ENCODE measurements at regions not wholly inside any gene's neighbourhood (a gene's known extent, or its start where the extent isn't known, plus 50 kb on each side); places are given as distances from the start of the nearest gene placed in this dataset.

DNA sequence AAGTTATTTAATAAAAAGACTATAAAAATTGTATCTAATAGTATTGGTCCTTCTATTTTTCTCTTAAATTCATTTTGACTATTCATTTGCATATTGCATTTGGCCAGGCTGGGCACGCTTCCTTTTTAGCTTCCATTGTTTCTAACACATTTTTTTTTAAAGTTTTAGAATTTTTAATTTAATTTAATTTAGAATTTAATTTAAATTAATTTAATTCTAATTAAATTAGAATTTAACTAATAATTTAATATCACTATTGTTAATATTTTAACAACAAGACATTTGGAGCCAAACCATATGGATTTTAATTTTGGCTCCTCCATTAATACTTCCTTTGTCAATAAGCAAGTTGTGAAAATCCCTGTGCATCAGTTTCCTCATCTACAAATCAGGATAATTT lies 856.9 kb upstream of the SEL1L start:
- no peak for DNase-seq

DNA sequence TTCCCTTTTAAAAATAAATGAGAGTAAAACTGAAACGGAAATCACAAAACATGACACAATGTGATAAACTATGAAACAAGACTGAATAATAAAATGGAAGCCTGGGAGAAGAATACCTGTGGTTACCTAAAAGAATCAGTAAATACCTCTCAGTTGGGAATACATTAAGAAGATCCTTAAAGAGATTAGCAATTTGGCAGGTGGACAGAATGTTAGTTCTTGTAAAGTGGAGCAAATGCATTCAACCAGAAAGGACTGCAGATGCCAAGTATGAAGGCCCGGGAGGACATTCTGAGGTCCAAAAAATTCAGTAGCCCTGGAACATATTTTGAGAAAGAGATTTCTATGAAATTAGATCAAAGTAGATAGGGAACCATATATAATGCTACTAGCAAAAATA lies 861.3 kb upstream of the SEL1L start:
- DNase-seq = peak; percentile 31

DNA sequence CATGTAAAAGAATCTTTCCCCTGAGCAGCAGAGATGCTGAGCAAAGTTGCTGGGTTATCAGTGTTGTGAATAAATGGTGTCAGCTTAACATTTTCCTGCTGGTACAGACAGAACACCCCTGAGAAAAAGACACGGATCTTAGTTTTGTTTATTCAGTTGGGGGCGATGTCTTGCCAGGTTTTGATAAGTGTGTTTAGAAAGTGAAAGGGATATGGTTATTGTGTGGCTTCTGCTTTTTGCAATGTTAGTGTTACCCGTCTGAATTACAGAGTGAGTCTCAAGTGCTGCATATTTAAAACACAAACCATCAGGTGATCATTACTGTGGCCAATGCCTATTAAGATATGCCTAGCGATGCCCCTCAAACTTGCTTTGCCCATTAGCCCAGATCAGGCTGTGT lies 864.6 kb upstream of the SEL1L start:
- no peak for DNase-seq

DNA sequence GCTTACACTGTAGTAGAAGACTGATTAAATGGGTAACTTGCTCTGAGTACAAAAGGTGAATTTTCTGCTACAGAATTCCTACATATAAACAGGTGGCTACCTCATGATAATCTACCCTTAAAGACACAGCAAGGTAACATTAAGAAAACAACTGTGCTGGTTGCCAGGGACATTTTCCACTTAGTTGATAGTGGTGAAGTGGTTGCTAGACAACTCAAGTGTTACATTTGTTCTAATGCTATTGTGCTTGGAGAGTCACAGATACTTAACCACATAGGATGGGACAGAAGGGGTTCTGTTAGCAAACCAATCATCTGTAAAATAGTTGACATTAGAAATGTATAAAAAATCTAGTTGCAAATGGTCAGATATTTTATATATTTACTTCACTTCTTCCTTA lies 870.3 kb upstream of the SEL1L start:
- peak; percentile 59 for DNase-seq

DNA sequence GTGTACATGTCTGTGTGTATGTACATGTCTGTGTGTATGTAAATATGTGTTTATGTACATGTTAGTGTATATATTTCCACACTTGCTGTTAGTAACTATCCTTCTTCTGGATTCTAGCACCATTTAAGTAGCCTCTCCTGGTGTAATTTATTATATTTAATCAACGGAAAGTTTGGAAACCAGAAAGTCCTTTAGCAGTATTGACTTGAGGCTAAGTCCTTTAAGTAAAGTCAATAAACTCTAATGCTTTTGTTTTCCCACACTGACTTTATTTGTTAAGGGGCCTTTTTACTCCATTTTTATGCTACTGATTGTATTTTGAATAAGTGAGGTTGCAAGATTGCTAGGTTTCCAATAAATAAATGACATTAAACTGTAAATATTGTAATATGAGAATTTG lies 876.4 kb upstream of the SEL1L start:
- DNase-seq = no peak

DNA sequence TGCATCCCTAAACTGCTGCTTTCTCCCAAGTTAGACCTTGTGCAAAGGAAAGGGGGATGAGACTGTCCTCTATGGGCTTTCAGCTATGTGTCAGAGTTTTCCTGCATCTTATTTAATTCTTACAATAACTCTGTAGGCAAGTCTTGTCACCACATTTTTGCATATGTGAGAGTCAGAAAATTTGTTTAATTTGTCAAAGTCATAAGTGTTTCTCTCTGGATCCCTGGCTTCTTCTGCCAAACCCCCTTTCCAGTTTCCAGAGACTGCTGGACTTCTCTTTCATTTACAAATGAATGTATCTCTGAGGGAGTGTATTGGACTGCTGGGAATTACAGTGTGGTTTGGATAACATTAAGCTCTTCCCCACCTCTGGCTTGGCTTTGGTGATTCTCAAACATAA lies 877.6 kb upstream of the SEL1L start:
- no peak for DNase-seq

DNA sequence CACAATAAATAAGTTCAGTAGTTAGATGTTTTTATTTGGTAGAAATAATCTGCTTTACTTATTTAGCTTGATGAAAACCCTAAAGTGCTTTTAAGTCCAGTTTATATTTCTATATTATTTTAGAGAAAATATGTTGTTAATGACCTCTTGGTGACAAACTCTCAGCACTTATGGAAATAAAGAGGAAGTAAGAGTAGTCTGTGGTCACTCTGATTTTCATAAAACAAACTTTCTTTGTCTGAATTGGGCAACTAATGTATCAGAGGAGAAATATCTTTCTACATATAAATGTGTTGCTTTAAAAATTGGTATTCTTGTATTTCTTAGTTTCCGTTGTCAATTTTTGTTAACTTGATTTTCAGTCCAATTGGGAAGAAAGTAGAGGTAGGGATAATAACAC lies 878.9 kb upstream of the SEL1L start:
- no peak for DNase-seq

DNA sequence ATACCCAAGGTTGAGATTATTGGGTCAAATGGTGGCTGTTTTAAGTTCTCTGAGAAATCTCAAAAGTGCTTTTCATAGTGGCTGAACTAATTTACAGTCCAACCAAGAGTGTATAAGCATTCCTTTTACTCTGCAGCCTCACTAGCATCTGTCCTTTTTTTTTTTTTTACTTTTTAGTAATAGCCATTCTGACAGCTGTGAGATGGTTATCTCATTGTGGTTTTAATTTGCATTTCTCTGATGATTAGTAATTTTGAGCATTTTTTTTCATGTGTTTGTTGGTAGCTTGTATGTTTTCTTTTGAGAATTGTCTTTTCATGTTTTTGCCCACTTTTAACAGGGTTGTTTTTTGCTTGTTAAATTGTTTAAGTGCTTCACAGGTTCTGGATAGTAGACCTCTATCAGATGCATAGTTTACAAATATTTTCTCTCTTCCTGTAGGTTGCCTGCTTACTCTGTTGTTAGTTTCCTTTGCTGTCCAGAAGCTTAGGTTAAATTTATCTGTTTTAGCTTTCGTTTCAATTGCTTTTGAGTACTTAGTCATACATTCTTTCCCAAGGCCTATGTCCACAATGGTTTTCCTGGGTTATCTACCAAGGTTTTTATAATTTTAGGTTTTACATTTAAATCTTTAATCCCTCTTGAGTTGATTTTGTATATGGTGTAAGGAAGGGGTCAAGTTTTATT lies 881.3 kb upstream of the SEL1L start:
- DNase-seq = no peak

DNA sequence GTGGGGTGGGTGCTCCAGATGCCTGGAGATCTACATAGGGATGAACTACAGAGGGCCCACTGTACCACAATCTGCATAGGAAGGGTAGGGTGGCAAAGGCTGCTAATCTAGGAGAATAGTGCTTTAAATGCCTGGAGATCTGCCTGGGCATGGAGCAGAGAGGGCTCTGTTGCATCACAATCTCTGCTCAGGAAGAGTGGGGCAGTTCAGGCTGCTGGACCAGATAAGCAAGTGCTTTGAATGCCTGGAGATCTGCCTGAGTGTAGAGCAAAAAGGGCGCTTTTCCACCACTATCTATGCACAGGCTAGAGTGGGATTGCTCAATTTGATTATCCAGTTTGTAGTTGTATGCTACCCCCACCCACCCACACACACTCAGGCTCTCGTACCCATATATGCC lies 886.3 kb upstream of the SEL1L start:
- DNase-seq = no peak

DNA sequence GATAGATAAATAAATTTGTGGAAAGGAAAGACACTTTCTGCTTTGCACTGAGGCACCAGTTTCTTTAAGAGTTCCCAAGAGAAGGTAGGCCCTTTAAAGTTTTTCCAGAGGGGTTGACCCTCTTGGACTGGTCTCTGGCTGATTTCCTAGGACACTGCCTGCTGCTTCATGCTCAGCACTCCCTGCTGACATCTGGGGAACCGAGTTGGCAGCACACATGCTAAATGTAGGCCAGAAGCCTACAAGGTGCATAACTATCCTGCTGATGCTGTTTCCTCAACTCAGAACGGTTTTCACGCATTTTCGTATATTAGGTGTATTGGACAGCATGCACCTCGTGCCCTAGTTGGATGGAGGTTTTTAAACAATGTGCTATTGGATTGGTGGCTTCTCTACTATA lies 887.2 kb upstream of the SEL1L start:
- no peak for DNase-seq

DNA sequence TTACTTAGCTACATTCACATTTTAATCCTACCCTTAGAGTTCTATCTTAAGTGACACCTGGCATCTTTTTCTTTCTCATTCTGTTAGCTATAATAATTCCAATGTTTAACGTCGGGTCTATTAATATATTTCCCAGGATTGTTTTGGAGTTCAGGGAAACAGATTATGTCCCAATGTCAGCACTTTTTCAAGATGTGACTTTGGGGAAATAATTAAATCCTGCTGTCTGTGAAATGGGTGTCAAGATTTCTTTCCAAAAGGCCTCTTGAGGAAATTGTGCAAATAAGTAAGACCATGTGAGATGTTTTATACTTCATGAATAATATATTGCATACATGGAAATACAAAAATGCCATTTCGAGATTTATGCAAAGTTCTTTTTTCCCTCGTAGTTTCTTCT lies 887.6 kb upstream of the SEL1L start:
- DNase-seq = no peak

DNA sequence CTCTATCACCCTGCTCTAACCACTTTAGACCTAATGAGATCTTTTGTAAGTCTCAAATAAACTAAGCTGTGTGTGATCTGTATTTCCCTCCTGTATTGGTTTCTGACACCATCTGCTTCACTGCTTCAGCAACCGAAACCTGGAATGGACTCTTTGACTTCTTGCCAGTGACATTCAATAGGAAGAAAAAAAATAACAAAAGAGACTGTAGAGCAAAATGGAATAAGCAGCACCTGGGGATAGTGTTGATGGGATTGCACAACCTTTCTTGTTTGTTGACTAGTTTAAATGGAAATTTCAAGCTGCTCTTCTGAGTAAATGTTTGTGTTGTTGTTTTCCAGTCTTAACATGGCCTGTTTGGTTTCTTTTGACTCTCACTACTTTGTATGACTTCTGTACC lies 888.6 kb upstream of the SEL1L start:
- DNase-seq = peak; percentile 87

DNA sequence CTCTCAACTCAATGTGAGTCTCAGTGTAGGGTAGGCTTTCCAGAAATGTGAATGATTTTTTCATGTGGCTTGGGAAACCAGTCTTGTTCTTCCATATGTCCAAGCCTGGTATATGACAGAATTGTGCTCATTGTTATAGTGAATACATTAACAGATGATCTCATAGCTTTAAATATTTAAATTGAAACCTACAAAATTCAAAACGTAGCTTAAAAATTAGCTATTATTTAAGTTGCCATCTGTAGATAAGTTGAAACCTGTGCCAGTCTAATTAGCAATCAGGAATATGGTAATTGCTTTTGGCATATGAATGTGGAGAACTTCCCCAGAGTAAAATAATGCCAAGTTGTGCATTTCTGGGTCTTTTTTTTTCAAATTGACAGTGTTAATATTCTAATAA lies 891.6 kb upstream of the SEL1L start:
- DNase-seq = no peak

DNA sequence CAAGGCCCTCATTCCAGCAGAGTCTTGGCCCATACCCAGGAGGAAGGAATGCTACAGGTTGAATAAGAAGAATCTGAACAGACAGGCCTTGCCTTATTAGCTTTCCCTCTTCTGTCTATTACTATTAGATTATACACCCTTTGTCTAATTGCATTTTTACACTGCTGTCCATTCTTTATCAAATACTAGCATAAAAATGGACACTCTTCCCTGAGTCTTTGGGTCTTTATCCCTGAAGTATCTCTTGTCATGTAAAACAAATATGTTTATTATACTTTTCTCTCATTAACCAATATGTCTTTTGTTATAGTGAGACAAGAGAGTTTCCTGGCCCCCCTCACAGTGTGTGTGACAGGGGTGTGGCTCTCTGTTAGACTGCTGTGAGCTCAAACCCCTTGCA lies 897.4 kb upstream of the SEL1L start:
- no peak for DNase-seq

DNA sequence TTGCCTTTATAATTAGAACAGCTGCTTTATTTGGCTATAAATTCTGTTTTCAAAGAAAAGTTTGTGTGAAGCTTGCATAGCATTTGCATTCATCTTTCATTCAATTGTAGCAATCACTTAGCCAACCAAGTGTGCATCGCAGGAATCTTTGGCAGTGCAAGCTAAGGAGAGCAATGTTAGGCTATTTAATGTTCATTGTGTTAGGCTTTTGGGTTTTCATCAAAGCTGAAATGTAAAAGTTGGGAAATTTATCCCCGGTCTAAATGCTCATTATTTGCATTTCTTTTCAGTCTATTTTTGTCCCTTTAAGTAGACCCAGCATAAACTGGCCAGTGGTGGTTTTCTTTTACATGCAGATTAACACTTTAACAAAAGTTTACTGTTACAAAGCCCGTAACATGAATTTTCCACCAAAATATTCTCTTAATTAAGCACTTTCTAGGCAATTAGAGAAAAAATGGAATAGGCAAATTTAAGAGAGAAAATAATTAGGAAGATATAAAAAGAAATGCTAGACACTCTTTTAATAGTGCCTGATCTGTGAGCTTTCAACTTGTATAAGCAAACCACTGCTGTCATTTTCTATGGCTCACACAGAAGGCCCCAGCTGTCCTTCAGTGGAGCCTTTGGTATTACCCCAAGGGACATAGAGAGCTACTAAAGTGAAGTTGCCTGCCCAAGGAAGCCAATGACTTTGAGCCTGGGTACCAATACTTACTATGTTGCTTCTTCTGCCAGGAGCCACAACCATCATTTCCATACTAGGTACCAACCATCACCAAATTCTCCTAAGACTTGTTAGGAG lies 898.9 kb upstream of the SEL1L start:
- DNase-seq = no peak

DNA sequence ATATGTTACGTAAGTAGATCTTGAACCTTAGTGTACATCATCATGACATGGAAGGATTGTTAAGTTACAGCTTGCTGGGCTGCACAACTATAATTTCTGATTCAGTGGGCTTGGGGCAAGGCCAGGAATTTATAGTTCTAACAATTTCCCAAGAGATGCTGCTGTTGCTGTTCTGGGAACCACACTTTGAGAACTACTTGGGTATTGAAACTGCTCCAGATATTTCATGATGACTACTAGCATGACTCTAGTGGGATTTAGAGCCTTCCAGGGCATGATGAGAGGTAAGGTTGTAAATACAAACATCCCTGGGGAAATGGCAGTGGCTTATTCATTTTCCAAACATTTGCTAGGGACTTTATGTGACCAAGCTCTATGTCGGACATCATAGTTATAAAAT lies 904.8 kb upstream of the SEL1L start:
- no peak for DNase-seq

DNA sequence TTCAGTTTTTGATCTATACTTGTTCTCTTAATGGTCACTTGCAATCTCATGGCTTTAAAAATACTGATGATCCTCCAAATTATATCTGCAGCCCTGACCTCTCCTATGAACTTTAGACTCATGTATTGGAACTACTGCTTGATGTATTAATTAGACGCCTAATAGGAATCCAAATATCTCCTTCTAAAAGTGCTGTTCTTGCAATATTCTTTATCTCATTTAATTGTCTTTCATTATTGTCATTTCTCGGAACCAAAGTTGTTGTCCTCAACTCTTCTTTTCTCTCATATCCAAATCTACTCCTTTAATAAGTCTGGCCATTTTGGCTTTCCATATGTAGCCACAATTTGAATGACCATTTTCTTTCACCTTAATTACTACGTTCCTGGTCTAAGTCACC lies 907.6 kb upstream of the SEL1L start:
- DNase-seq = no peak

DNA sequence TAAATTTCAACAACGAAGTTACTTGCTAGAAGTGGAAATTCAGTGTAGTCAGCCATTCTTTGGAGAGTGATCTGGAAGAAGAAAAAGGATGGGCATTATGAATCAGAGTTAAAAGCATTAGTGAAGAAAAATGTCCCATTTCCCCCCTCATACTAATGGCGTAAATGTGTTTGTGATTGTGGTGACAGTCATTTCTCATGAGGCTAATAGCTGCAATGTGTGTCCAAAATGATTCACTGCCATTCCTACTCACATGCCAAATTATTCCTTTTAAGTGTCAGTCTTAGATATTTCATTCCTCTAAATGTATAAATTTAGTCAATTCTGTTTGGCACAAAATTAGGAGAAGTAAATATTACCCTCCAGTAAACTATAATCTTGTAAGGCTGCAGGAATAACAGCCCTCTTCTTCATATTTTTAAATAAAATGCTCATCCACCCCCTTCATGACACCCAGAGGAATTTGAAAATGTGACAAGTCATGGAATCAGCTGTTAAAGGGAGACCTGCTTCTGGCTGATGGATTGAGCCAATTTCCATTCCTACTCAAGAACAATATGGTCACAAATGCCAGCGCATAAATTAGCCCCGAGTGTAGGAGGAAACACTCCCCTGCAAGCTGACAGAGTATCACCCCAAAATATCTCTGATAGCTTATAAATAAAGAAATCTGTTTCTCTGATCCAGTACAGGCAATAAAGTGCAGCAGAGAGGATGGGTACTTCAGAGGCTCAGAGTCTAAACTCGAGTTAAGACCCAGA lies 912.3 kb upstream of the SEL1L start:
- DNase-seq = no peak

DNA sequence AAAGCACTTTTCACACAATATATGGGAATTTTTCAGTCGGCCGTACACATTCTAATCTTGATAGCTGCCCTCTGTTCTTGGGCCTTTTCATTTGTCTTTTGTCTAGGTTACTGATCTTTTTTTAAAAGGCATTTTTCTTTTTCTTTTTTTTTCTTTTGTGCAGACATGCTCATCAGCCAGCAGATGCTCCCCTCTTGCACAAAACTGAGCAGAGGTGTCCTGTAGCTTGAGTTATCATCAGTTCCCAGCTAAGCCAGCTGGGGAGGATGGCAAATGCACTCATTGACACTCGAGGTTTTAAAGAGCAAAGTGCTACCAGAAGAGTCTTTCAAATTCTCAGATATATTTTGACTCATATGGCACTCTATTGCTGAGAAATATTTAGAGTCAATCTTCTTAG lies 913.9 kb upstream of the SEL1L start:
- DNase-seq = peak; percentile 29

DNA sequence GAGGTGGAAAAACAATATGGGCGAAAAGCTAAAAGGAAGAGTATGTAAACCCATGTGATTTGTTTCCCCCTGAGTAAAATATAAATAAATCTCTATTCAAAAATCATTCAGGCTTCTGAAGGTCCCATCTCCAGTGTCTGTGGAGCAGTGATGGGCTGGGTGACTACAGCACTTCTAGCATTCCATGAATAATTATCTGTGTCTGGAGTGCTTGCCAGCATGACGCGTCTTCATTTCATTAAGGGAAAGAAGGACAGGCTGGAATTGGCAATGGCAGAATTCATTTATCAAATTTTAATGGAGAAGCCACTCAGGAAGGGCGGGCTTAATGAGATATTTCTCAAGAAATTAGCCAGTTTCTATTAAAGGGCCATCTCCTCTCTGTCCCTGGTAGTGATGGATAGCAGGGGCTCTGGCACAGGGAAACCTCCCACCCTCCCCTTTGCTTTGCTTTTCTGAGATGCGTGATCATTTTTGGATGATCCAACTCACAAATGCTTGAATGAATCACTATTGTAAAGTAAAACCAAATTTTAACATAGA lies 916.3 kb upstream of the SEL1L start:
- no peak for DNase-seq

DNA sequence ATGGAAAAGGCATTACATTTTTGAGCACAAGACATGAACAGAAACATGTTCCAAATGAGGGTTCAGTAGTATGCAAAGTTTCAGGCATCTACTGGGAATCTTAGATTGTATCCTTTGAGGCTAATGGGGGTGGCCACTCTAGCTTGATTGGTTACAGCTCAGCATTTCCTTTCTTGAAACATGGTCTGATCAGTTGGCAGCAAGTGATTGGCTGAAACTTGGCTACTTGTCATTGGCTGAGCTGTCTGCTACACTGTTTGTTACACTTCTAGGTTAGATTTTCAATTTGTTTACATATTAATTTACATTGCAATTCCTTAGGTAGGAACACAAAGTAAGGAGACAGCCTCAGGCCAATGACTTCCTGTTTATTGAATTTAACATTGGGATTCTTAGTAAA lies 918.0 kb upstream of the SEL1L start:
- no peak for DNase-seq

DNA sequence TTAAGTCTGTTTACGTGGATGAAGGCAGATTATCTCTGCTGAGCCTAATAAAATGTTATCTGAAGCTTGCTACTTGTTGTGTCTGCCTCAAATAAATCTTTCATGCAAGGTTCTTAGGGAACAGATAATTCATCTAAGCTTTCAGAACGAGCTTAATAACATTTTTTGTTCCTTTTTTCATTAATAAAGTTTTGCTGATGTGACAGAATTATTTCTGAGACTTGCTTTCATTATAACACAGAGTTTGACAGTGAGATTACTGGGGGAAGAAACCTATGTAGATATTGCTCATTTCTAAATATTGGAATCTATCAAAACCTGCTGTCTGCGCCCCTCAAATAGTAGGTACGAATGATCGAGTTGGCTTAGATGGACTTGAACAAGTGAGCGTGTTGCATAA lies 948.7 kb upstream of the SEL1L start:
- no peak for DNase-seq

DNA sequence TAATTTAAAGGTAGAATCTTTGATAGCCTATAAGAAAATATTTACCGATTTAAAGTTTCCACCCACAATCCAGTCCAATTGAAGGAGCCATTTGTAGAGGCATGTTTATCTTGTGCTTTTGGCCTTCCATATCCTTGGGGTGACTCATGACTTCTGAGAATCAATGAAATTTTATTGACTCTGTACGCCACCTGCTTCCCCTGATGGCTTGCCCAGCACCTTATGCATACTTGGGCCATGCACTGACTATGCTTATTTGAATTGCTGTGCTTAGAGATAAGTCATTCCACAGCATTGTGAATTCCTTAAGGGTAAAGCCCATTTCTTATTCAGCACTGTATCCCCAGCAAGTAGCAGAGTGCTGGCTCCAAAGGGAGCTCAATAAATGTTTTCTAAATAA lies 954.8 kb upstream of the SEL1L start:
- no peak for DNase-seq

DNA sequence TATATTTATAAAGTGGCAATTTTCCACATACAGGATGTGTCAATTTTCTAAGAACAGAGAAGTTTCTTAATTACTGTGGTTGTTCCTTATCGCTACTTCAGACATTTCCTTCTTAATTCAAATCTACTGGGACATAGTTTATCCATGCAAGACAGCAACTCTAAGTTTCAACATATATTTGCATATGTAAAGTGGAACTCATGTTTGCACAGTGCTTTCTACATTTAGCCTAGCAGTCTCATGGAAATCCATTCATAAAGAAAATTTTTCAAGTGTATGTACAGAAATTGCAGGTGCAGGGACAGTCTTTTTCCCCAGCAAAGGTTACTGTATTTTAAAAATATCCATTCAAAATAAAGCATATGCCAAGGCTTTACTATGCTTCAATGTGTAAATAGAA lies 956.7 kb upstream of the SEL1L start:
- DNase-seq = no peak
